HG03558 (cell line): ENCODE measurements at regions not wholly inside any gene's neighbourhood (a gene's known extent, or its start where the extent isn't known, plus 50 kb on each side); places are given as distances from the start of the nearest gene placed in this dataset.

Experiments used
- ATAC-seq: cut with Tn5 transposase; IDR thresholded peaks from one replicate; pipeline ENCODE4 v1.9.1; 2021; ENCODE audit warnings: moderate number of reproducible peaks; ENCODE audit not compliant: unreplicated experiment; ENCODE audit errors: extremely low read depth

GRCh38 chr7:24466168-24466768 is 107.0 kb upstream of the PALS2 start:
- no peak for ATAC-seq

- ATAC-seq = no peak
These were observed 104.1 kb upstream of the PALS2 start for GRCh38 chr7:24469118-24469517.

GRCh38 chr7:24472093-24472492 is 101.2 kb upstream of the PALS2 start:
- ATAC-seq = no peak

GRCh38 chr7:24475166-24475961 is 97.9 kb upstream of the PALS2 start:
- no peak for ATAC-seq

- no peak for ATAC-seq
These were observed 97.0 kb upstream of the PALS2 start for GRCh38 chr7:24476227-24476626.

DNA sequence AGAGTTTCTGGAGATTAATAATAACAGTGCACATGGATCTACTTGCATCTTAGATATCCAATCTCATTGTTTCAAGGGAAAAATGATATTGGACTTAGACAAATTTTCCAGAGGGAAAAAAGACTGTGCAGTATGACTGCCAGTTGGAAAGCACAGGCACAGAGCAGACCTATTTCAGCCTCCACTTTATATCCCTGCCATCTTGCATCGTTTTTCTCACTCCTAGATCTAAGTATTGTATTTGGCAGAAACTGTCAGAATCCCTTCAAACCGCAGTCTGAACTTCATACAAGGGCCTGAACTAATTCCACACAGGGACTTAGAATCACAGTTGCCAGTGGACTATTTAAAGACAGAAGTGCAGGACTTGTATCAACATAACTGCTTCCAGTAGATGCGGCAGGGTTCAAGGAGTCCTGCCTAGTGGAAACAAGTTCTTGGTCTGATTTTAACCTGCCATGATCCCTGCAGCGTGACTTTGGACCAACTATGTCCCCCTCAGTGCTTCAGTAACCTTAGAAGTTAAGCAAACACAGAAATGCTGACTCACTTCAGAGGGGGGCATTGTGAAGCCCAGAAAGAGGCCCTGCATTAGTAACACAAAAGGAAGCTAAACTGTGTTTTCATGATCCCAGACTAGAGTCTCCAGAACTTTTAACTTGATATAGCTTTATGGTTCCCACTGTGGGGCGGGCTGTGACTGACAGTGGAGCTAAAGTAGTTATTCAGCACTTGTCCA is 95.7 kb upstream of the PALS2 start:
- no peak for ATAC-seq

DNA sequence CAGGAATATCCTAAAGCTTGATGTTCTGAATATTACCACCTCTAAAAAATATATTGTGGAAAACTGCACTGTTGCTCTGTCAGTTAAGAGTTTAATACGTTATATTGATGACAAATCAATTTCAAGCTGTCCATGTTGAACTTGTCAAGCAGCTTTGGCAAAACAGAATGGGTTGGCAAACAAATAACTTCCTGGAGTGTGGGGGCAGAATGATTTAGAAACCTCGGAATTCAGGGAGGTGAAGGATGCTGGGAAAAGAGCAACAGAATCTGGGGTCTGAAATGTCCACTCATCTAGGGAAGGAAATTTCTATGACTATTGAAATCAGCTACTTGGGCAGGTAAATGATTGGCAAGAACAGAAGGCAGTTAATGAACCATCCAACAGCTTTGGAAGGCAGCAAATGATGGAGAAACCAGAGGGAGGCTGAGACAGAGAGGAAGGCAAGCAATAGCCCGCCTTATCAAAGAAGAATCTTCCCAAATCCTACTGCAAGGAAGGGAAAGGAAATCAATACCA is 95.1 kb upstream of the PALS2 start:
- ATAC-seq = no peak

DNA sequence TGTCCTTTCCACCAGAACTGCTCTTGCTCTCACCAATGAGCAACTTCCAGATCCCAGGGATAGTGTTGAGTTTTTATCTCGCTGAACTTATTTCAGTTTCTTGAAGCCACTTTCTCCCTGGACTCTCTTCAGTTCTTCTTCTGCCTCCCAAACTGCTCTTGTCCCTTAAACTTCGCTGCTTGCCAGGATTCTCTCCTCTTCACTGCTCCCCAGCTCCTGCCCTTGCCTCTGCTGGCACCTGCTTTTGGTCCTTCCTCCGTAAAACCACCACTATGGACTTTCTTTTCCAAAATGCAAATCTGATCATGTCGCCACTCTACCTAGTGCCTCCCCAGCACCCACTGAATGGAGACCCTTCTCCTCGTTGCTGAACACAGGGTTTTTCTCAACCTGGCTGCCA is 92.8 kb upstream of the PALS2 start:
- ATAC-seq = no peak

- ATAC-seq = no peak
These were observed 89.4 kb upstream of the PALS2 start for GRCh38 chr7:24483804-24484203.

DNA sequence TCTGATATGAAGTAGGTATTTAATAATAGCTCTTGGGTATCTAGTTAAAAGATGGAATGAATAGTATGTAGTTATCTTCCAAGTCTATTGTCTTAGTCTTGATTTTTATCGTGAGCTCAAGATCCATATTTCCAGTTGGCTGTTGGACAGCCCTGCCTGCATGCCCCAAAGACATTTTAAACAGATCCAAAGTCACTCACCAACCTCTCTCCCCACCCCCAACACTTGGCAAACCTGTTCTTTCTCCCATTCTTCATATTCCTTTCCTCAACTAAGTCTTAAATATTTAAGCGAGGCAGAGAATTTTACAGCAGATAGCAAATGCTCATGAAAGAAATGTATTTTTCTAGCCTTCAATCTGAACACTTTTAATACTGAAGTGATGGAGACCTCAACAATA is 80.7 kb upstream of the PALS2 start:
- ATAC-seq = no peak

GRCh38 chr7:24494832-24495231 is 78.4 kb upstream of the PALS2 start:
- ATAC-seq = no peak

DNA sequence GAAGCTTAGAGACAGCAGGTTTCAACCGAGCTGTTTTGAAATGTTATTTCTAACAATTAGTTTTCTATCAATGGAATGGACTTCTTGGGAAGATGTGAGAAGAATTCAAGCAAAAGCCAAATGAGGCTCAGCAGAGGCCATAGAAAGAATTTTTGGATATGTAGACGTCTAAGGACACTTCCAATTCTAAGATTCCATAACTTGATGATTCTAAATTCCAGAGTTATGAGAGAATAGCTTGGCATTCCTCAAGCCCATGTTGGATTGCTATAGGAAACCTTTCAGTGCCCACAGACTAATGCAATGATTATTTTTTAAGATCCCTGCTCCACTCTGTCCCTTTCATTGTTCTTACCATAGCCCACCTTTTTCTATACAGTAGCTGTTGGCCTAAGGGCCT is 77.2 kb upstream of the PALS2 start:
- no peak for ATAC-seq

- no peak for ATAC-seq
These were observed 74.8 kb upstream of the PALS2 start for GRCh38 chr7:24498439-24498838.

GRCh38 chr7:24499871-24500270 is 73.4 kb upstream of the PALS2 start:
- no peak for ATAC-seq

DNA sequence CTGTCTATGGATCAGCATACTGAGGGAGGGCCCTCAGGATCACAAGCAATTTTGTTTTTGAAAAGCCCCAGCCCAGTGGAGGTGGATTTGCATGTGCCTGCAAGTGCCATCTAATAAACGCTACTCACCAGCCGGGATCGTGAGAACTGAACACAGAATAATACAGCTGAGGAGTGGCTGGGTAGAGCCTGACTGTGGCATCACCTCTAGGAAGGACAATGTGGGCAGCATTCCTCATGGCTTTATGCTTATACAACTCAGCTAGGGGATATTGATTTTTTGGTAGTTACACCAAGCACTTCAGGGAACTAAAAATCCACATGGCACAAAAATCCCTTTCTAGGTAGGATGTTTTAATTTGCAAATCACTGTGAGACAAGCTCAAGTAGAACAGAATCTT is 72.7 kb upstream of the PALS2 start:
- ATAC-seq = no peak

DNA sequence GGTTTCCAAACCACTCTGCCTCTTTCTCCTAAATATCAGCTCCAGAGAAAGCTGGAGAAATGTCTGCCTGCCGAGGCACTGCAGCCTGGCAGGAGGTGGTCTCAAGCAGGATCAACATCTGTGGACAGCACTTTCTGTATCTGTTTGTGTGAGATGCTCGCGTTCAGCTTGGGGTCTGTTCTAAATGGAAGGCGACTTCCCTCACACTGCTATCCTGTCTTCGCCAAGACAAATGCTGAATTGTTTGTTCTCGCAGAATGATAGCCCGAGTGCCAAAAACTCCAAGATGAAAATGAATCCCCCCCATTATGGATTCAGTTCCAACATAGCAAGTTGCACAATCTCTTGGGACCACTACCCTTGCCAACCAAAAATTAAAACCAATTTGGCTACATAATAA is 72.2 kb upstream of the PALS2 start:
- ATAC-seq = no peak

DNA sequence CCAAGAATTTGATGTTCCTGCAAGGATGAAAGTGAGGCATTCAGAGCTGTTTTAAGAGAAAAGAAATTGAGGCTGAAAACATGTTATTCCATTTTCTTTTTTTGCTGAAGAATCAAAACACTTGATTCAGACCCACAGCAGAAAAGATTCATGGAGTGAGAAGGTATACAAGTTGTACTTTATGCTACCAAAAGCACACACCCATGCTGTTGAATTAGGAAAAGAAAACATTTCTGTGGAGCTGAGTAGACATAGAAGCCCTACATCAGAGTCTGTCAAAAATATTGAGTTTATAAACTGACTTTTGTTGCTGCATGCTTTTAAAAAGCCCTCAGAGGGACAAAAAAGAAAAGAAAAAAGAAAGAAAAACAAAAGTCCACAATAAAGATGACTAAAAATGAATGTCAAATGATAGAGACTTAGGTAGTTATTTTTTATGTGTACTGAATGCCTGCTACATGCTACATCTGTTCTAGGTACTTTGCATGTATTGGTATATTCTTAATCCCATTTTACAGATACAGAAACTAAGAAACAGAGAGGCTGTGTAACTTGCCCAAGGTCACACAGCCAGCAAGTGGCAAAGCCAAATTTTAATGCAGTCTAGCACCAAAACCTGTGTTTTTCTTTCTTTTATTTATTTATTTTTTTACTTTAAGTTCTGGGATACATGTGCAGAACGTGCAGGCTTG is 71.7 kb upstream of the PALS2 start:
- no peak for ATAC-seq

- ATAC-seq = no peak
These were observed 71.1 kb upstream of the PALS2 start for GRCh38 chr7:24502135-24502488.

DNA sequence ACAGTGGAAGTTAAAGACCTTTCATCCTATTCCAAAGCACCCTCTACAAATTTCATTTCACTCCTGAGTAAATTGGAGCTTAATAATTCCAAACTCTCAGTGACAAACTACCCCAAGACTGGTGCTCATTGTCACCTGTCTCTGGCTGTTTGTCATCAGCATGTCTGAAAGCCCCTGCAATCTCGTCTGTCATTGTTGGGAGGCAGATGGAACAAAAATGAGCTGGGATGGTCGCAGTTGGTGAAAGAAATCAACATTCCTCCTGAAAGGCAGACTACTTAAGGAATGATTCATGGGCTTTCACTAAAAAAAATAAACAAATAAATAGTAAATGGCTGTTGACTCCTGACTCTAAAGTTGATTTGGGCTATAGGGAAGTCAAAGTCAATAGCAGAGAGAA is 69.7 kb upstream of the PALS2 start:
- no peak for ATAC-seq

DNA sequence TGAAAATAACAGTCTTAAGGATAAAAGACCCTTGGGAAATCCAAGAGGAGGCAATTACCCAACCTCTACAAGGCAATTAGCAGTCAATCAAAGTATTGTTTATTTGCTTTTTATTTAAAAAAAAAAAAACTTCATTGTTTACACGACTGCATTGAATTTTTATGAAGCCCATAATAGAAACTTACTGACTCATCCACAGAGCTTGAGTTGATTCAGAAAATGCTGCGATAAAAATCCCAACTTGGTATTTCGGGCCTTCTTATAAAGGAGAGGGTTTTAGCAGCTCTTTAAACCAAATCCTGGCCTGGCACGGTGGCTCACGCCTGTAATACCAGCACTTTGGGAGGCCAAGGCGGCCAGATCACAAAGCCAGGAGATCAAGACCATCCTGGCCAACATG is 69.2 kb upstream of the PALS2 start:
- no peak for ATAC-seq

- no peak for ATAC-seq
These were observed 68.4 kb upstream of the PALS2 start for GRCh38 chr7:24504836-24505235.
